SK-N-SH treated with all-trans-retinoic acid at 6 μM for 48 hours (cell line): ENCODE measurements at regions not wholly inside any gene's neighbourhood (a gene's known extent, or its start where the extent isn't known, plus 50 kb on each side); places are given as distances from the start of the nearest gene placed in this dataset.

Experiments
- ATAC-seq: fragments of 200-7000 bp; cut with Tn5 transposase; 3 replicates; pipeline ENCODE4 v1.9.1; 2020; ENCODE audit warnings: mild to moderate bottlenecking, moderate library complexity
- ARNTL ChIP-seq: fragments of 450-650 bp; formaldehyde crosslinking; IDR thresholded peaks from 2 replicates; pipeline ENCODE4 v1.5.0; 2020; ENCODE audit warnings: low read depth, mild to moderate bottlenecking, moderate library complexity, borderline replicate concordance
- BACH2 ChIP-seq: fragments of 250-450 bp; sonication (Bioruptor Pico); IDR thresholded peaks from 2 replicates; pipeline ENCODE4 v1.9.0; 2021; ENCODE audit warnings: mild to moderate bottlenecking, borderline replicate concordance
- CREB5 ChIP-seq: fragments of 250-450 bp; sonication (Bioruptor Pico); IDR thresholded peaks from 2 replicates; pipeline ENCODE4 v1.5.1; 2020; ENCODE audit warnings: low read depth, mild to moderate bottlenecking, moderate library complexity
- CSDC2 ChIP-seq: fragments of 250-450 bp; sonication (Bioruptor Pico); IDR thresholded peaks from 2 replicates; pipeline ENCODE4 v1.5.0; 2020; ENCODE audit warnings: mild to moderate bottlenecking, moderate library complexity
- CSRNP3 ChIP-seq: fragments of 250-450 bp; sonication (Bioruptor Pico); IDR thresholded peaks from 2 replicates; pipeline ENCODE4 v1.5.1; 2021; ENCODE audit warnings: mild to moderate bottlenecking, moderate library complexity
- ESRRG ChIP-seq: fragments of 250-450 bp; sonication (Bioruptor Pico); IDR thresholded peaks from 2 replicates; pipeline ENCODE4 v1.6.1; 2021; ENCODE audit warnings: mild to moderate bottlenecking
- GLIS3 ChIP-seq: fragments of 250-450 bp; sonication (Bioruptor Pico); IDR thresholded peaks from 2 replicates; pipeline ENCODE4 v1.5.0; 2020; ENCODE audit warnings: mild to moderate bottlenecking, moderate library complexity
- ISL1 ChIP-seq: fragments of 250-450 bp; sonication (Bioruptor Pico); IDR thresholded peaks from 2 replicates; pipeline ENCODE4 v2.1.2; 2022; ENCODE audit warnings: mild to moderate bottlenecking, moderate library complexity
- OSR1 ChIP-seq: fragments of 250-450 bp; sonication (Bioruptor Pico); IDR thresholded peaks from 2 replicates; pipeline ENCODE4 v1.8.0; 2022; ENCODE audit warnings: moderate library complexity, mild to moderate bottlenecking, inconsistent platforms
- PATZ1 ChIP-seq: fragments of 250-450 bp; sonication (Bioruptor Pico); IDR thresholded peaks from 2 replicates; pipeline ENCODE4 v1.8.0; 2020; ENCODE audit warnings: mild to moderate bottlenecking, moderate library complexity, borderline replicate concordance
- POU6F1 ChIP-seq: fragments of 250-450 bp; sonication (Bioruptor Pico); IDR thresholded peaks from 2 replicates; pipeline ENCODE4 v1.8.0; 2021; ENCODE audit warnings: low read depth, mild to moderate bottlenecking, moderate library complexity, borderline replicate concordance
- PPARA ChIP-seq: fragments of 250-450 bp; sonication (Bioruptor Pico); IDR thresholded peaks from 2 replicates; pipeline ENCODE4 v1.5.0; 2020; ENCODE audit warnings: mild to moderate bottlenecking, borderline replicate concordance
- RARB ChIP-seq: fragments of 250-450 bp; sonication (Bioruptor Pico); IDR thresholded peaks from 2 replicates; pipeline ENCODE4 v1.8.0; 2021; ENCODE audit warnings: mild to moderate bottlenecking, moderate library complexity
- SNAI2 ChIP-seq: fragments of 250-450 bp; sonication (Bioruptor Pico); IDR thresholded peaks from 2 replicates; pipeline ENCODE4 v1.5.0; 2020; ENCODE audit warnings: mild to moderate bottlenecking, moderate library complexity
- TCF4 ChIP-seq: fragments of 250-450 bp; sonication (Bioruptor Pico); IDR thresholded peaks from 2 replicates; pipeline ENCODE4 v1.8.0; 2021; ENCODE audit warnings: mild to moderate bottlenecking, moderate library complexity, borderline replicate concordance
- TOX ChIP-seq: fragments of 250-450 bp; sonication (Bioruptor Pico); IDR thresholded peaks from 2 replicates; pipeline ENCODE4 v1.8.0; 2021; ENCODE audit warnings: mild to moderate bottlenecking, moderate library complexity, borderline replicate concordance
- TSHZ2 ChIP-seq: fragments of 250-450 bp; sonication (Bioruptor Pico); IDR thresholded peaks from 2 replicates; pipeline ENCODE4 v1.5.0; 2020; ENCODE audit warnings: mild to moderate bottlenecking, moderate library complexity
- ZC3H10 ChIP-seq: fragments of 250-450 bp; sonication (Bioruptor Pico); IDR thresholded peaks from 2 replicates; pipeline ENCODE4 v1.5.1; 2021; ENCODE audit warnings: mild to moderate bottlenecking, moderate library complexity
- ZFP3 ChIP-seq: fragments of 250-450 bp; sonication (Bioruptor Pico); IDR thresholded peaks from 2 replicates; pipeline ENCODE4 v1.5.0; 2020; ENCODE audit warnings: mild to moderate bottlenecking, moderate library complexity
- ZFP30 ChIP-seq: fragments of 450-650 bp; formaldehyde crosslinking; IDR thresholded peaks from 2 replicates; pipeline ENCODE4 v1.5.0; 2022; ENCODE audit warnings: mild to moderate bottlenecking, moderate library complexity
- ZNF565 ChIP-seq: fragments of 450-650 bp; formaldehyde crosslinking; conservative IDR thresholded peaks from 2 replicates; pipeline ENCODE4 v1.5.0; 2020; ENCODE audit warnings: low read depth, mild to moderate bottlenecking, moderate library complexity
- ZNF70 ChIP-seq: fragments of 450-650 bp; formaldehyde crosslinking; IDR thresholded peaks from 2 replicates; pipeline ENCODE4 v1.5.0; 2020; ENCODE audit warnings: mild to moderate bottlenecking, moderate library complexity
- ZNF8 ChIP-seq: fragments of 450-650 bp; formaldehyde crosslinking; IDR thresholded peaks from 2 replicates; pipeline ENCODE4 v1.5.0; 2020; ENCODE audit warnings: mild to moderate bottlenecking, moderate library complexity

GRCh38 chr1:181308098-181308497 lies 175.2 kb upstream of the CACNA1E start (continued):
- TF ChIP-seq CREB5 (CRISPR knock-in tag), result no peak

- TF ChIP-seq TCF4 (CRISPR knock-in tag) (no peak), CSDC2 (CRISPR knock-in tag) (no peak), CREB5 (CRISPR knock-in tag) (no peak), ZNF8 (CRISPR knock-in tag) (no peak), BACH2 (CRISPR knock-in tag) (no peak), PATZ1 (CRISPR knock-in tag) (no peak), OSR1 (CRISPR knock-in tag) (no peak), ZFP3 (CRISPR knock-in tag) (no peak), ZFP30 (no peak), ARNTL (CRISPR knock-in tag) (no peak), POU6F1 (no peak), RARB (no peak), SNAI2 (CRISPR knock-in tag) (no peak), ESRRG (CRISPR knock-in tag) (no peak), PPARA (CRISPR knock-in tag) (no peak)
- ATAC-seq, result peak; percentile 43; the same call in 1 of the 3 replicates
These were observed 172.8 kb upstream of the CACNA1E start for GRCh38 chr1:181310560-181310959.

GRCh38 chr1:181312946-181313345 lies 170.4 kb upstream of the CACNA1E start:
- no peak for ATAC-seq
- TF ChIP-seq CSDC2 (CRISPR knock-in tag) (no peak), SNAI2 (CRISPR knock-in tag) (no peak), ZNF70 (CRISPR knock-in tag) (no peak), CSRNP3 (CRISPR knock-in tag) (no peak), ZC3H10 (CRISPR knock-in tag) (no peak), RARB (no peak), BACH2 (CRISPR knock-in tag) (no peak), GLIS3 (CRISPR knock-in tag) (no peak), ZNF565 (CRISPR knock-in tag) (no peak), ZFP30 (no peak), OSR1 (CRISPR knock-in tag) (no peak), TOX (CRISPR knock-in tag) (no peak), PATZ1 (CRISPR knock-in tag) (no peak), PPARA (CRISPR knock-in tag) (no peak), ISL1 (no peak), ZFP3 (CRISPR knock-in tag) (no peak), TCF4 (CRISPR knock-in tag) (no peak), TSHZ2 (CRISPR knock-in tag) (no peak)
